Ecto neural progenitor cell (in vitro differentiated cells): ENCODE measurements at regions not wholly inside any gene's neighbourhood (a gene's known extent, or its start where the extent isn't known, plus 50 kb on each side); places are given as distances from the start of the nearest gene placed in this dataset.
"Not testable (repeated sequence)": the region's sequence is repeated elsewhere in the genome, so short reads cannot be mapped to it uniquely, and the experiment has no call there.

Experiments
- DNase-seq: peaks from one replicate; pipeline ENCODE4 v3.0.0-alpha.2; 2018; ENCODE audit warnings: low spot score

DNA sequence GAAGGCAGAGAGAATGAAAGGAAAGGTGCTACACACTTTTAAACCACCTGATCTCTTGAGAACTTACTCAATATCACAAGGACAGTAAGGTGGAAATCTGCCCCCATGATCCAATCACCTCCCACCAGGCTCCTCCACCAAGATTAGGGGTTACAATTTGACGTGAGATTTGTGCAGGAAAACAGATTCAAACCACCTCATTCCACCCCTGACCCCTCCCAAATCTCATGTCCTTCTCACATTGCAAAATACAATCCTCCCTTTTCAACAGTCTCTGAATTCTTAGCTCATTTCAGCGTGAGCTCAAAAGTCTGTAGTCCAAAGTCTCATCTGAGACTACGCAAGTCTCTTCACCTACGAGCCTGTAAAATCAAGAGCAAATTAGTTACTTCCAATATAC is 768.3 kb upstream of the COX7C start:
- no peak for DNase-seq

DNA sequence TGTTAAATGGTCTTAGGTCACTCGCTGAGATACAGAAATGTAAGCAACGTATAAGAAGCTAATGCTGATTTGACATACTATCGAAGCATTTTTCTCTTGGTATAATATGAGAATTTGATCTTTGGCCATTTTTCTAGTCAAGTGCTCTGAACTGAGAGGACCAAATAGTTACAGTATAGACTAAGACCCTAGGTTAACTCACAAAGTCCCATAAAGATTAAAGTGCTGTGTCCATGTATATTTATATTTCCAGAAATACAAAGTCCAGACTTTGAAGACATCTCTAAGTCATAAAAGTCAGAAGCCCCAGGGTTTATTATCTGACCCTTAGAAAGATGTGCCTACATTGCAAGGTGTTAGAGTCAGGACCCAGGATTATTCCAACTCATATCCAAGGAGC is 752.4 kb upstream of the COX7C start:
- no peak for DNase-seq

DNA sequence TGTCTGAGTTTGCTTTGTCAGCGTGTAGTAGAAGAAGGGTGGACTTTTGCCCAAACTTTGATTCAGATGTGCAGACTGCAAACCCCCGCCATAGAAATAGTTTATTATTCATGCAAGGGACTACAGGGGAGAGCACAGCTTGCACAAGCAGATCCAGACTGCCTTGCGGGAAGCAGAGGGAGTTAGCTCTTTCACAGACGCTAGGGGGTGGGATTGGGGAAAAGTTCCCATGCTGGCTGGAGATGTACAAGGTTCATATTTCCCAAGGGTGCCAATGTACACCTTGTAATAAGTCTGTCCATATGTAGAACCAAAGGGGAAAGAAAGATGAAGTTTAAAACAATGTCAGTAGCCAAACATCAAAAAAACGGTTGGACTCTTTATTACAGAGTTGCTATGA is 749.7 kb upstream of the COX7C start:
- no peak for DNase-seq

GRCh38 chr5:85893996-85894395 is 723.7 kb upstream of the COX7C start:
- DNase-seq = no peak

- DNase-seq = no peak
Measured at GRCh38 chr5:85896514-85896913, 721.2 kb upstream of the COX7C start.

- DNase-seq = no peak
Measured at GRCh38 chr5:85906460-85906859, 711.3 kb upstream of the COX7C start.

GRCh38 chr5:85910335-85910734 is 707.4 kb upstream of the COX7C start:
- no peak for DNase-seq

DNA sequence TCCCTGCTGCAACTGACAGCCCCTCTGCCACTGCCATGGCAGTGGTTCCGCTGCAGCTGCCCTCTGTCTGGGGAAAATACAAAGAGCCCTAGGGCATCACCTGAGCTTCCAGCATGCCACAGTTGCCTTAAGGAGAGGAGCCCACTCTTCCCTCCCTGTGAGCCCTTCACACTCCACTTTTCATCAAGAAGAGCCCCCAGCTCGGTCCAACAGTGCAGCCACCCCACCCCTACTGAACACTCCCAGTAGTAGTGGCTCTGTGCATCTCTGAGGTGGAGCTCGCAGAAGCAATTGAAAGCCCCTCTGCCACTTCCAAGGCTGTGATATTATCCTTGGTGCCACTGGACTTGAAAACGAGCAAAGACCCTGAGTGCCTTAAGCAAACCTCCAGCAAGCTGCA is 696.8 kb upstream of the COX7C start:
- DNase-seq = no peak

DNA sequence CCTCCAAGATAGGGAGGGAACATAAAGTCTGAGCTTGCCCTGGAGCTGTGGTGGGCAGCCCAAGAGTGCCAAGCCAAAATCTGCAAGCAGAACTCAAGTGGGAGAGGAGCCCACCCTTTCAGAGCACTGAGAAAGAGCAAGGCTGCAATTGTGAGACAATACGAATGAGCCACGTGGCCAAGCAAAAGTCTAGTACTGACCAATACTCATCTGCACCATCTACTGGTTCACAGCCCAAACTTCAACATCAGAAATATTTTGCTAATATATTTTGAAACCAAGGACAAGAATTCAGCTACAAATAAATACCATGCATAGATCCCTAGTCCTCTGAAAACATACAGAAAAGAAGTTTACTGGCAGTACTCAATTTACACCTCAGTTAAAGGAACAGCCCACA is 696.2 kb upstream of the COX7C start:
- no peak for DNase-seq

DNA sequence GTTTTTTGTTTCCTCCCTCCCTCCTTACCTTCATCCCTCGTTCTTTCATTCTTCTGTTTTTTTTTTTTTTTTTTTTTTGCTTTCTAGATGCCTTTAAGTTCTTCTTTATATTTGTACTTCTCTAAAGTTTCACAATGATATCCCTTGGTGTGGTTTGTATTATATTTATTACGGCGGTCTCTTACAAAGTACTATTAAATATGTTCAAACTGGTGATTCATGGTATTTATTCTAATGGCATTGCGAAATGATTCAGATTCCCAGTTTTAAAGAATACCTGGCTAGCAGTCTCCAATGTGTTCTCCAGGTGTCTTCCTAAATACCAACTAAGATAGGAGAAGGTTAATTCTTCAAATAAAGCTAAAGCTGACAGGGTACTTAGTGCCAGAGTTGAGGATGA is 690.1 kb upstream of the COX7C start:
- no peak for DNase-seq

GRCh38 chr5:85929713-85930112 is 688.0 kb upstream of the COX7C start:
- no peak for DNase-seq

- DNase-seq = no peak
Measured at GRCh38 chr5:85931220-85931619, 686.5 kb upstream of the COX7C start.

DNA sequence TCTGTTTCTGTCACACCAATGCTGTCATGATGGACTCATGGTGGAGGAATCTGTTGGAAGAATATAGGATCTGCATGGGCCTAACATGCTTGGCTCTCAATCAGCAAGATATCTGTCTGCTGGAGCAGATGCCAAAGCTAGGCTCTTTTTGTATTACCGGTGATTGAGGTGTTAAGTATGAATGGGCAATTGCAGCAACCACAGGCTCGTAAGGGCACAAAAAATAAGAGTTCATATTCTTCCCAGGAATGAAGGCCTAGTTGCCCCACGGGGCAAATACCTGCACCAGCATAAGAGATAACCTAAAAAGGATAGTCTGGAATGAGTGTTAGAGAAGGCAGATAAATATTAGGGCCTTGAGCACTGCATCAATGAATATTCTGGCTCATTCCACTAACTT is 679.5 kb upstream of the COX7C start:
- DNase-seq = no peak

- no peak for DNase-seq
Measured at GRCh38 chr5:85951707-85952210, 666.0 kb upstream of the COX7C start.

- no peak for DNase-seq
Measured at GRCh38 chr5:85952680-85953079, 665.1 kb upstream of the COX7C start.

GRCh38 chr5:85967681-85968080 is 650.1 kb upstream of the COX7C start:
- no peak for DNase-seq

GRCh38 chr5:85972539-85972938 is 645.2 kb upstream of the COX7C start:
- DNase-seq = no peak

DNA sequence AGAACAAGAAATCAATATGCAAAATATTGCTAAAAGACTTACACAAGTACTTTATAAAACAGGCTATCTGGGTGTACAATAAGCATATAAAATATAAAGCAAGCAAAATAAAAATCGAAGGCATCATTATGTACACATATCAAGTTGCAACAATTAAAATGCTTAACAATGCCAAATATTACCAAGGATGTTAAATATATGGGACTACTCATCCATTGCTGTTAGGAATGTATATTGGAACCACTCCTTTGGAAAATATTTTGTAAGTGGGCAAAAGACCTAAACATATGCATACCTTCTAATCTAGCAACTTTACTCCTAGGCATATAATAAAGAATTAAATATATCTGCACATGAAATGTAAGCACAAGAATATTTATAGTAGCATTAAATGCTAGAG is 632.6 kb upstream of the COX7C start:
- no peak for DNase-seq

DNA sequence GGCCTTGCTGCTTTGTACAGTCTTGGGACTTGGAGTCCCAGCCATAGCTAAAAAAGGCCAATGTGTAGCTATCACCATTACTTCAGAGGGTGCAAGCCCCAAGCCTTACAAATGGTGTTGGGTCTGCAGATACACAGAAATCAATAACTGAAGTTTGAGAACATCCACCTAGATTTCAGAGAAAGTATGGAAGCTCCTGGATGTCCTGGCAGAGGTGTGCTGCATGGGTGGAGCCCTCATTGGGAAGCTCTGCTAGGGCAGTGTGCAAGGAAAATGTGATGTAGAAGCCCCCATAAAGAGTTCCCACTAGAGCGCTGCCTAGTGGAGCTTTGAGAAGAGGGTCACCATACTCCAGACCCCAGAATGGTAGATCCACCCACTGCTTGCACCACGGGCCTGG is 626.7 kb upstream of the COX7C start:
- no peak for DNase-seq

GRCh38 chr5:85994653-85995052 is 623.1 kb upstream of the COX7C start:
- not testable (repeated sequence) for DNase-seq

GRCh38 chr5:85998656-85999055 is 619.1 kb upstream of the COX7C start:
- DNase-seq = no peak

- no peak for DNase-seq
Measured at GRCh38 chr5:86008293-86008692, 609.4 kb upstream of the COX7C start.

GRCh38 chr5:86008704-86009103 is 609.0 kb upstream of the COX7C start:
- no peak for DNase-seq

DNA sequence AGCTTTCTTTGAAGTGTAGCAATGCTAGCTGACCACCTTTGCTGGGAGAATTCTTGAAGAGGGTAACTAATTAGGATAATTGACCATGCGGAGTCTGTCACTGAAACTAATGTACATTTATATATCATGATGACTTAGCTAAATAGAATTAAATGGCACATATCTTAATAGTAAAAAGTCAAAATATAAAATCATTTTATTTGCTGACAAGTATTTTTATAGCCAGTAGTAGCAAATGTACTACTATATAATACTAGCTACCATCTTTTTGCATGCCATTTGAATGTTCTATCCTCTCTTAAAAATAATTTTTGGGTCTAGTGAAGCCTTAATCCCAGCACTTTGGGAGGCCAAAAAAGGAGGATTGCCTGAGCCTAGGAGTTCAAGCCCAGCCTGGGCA is 605.8 kb upstream of the COX7C start:
- DNase-seq = no peak

DNA sequence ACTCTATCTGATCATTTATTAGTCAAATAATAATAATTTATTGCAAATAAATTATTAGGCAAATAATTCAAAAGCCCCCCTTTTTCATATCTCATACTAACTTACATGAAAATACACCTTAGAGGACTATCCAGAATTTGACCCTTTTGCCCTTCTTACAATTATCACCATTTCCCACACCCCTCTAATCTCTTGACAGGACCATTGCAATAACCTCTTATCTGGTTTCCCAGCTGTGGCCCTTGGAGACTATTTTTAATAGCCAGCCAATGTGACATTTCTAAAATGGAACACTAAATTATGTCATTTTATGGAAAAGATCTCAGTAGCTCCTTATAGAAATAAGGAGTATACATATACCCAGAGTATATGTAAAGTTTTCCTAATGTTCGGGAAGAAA is 588.4 kb upstream of the COX7C start:
- no peak for DNase-seq
